Colonic mucosa (tissue), 4 donors: ENCODE measurements at regions not wholly inside any gene's neighbourhood (a gene's known extent, or its start where the extent isn't known, plus 50 kb on each side); places are given as distances from the start of the nearest gene placed in this dataset.

Experiments
- DNase-seq: peaks from one replicate; pipeline ENCODE4 v3.0.0-alpha.2; 2020
- H3K27ac ChIP-seq: fragments of 200-600 bp; one replicate; pipeline ENCODE4 v1.8.0; 2021
- H3K27me3 ChIP-seq: fragments of 200-600 bp; one replicate; pipeline ENCODE4 v1.8.0; 2021
- H3K36me3 ChIP-seq: fragments of 200-600 bp; one replicate; pipeline ENCODE4 v1.8.0; 2021
- H3K4me1 ChIP-seq: fragments of 200-600 bp; one replicate; pipeline ENCODE4 v1.8.0; 2021; ENCODE audit warnings: mild to moderate bottlenecking
- H3K4me3 ChIP-seq: fragments of 200-600 bp; one replicate; pipeline ENCODE4 v1.8.0; 2021
- H3K9ac ChIP-seq, 2 donors: one replicate each; pipeline ENCODE4 v1.7.0; 2013; ENCODE audit warnings: control low read depth in 2 of 2, low read depth in 2 of 2, low read length in 2 of 2
- H3K9me3 ChIP-seq: fragments of 200-600 bp; one replicate; pipeline ENCODE4 v1.8.0; 2021
- CTCF ChIP-seq: fragments of 200-600 bp; IDR thresholded peaks from one replicate; pipeline ENCODE4 v1.8.0; 2022; ENCODE audit warnings: antibody characterized with exemption, mild to moderate bottlenecking
- intact Hi-C: fragments of 100-400 bp; cut with DNase I; formaldehyde crosslinking; loops from one replicate; pipeline ENCODE4 v1.14.1; 2022
- donor health status: healthy.
- donor health status: DM: no; HTN: no; CAD: no.
- donor health status: DM: no; HTN: no; CAD: no.

GRCh38 chr22:49142891-49143290, 684.8 kb downstream of the BRD1 start:
- no peaks in the 10 kb centered on the region for H3K27me3 ChIP-seq
- DNase-seq, result no peak
- no peak for TF ChIP-seq CTCF
- H3K27ac ChIP-seq, result no peak overlapping the region
- no peaks in the 10 kb centered on the region for H3K9me3 ChIP-seq
- no peaks in the 10 kb centered on the region for H3K36me3 ChIP-seq
- H3K9ac ChIP-seq, result no peak overlapping the region
- H3K4me3 ChIP-seq, result no peak overlapping the region
- intact Hi-C loops, result no loop called here
- H3K4me1 ChIP-seq, result no peaks in the 10 kb centered on the region

- no peak overlapping the region for H3K4me3 ChIP-seq
- no peaks in the 10 kb centered on the region for H3K4me1 ChIP-seq
- TF ChIP-seq CTCF, result no peak
- H3K9ac ChIP-seq, result no peak overlapping the region
- H3K27ac ChIP-seq, result no peak overlapping the region
- DNase-seq, result no peak
- H3K9me3 ChIP-seq, result no peaks in the 10 kb centered on the region
- intact Hi-C loops, result no loop called here
- no peaks in the 10 kb centered on the region for H3K27me3 ChIP-seq
- no peaks in the 10 kb centered on the region for H3K36me3 ChIP-seq
Observed at GRCh38 chr22:49142296-49142695, 685.4 kb downstream of the BRD1 start.

- no peak overlapping the region for H3K27ac ChIP-seq
- no peak for TF ChIP-seq CTCF
- no peaks in the 10 kb centered on the region for H3K9me3 ChIP-seq
- H3K36me3 ChIP-seq, result no peaks in the 10 kb centered on the region
- no peak overlapping the region for H3K9ac ChIP-seq
- H3K4me3 ChIP-seq, result no peak overlapping the region
- no peaks in the 10 kb centered on the region for H3K27me3 ChIP-seq
- intact Hi-C loops, result no loop called here
- no peaks in the 10 kb centered on the region for H3K4me1 ChIP-seq
- DNase-seq, result no peak
Observed at GRCh38 chr22:49141761-49142160, 685.9 kb downstream of the BRD1 start.

GRCh38 chr22:49140911-49141665, 686.6 kb downstream of the BRD1 start:
- H3K27me3 ChIP-seq, result no peaks in the 10 kb centered on the region
- H3K4me3 ChIP-seq, result no peak overlapping the region
- no peak for TF ChIP-seq CTCF
- intact Hi-C loops, result no loop called here
- H3K36me3 ChIP-seq, result no peaks in the 10 kb centered on the region
- DNase-seq, result no peak
- no peak overlapping the region for H3K9ac ChIP-seq
- H3K4me1 ChIP-seq, result no peaks in the 10 kb centered on the region
- H3K27ac ChIP-seq, result no peak overlapping the region
- H3K9me3 ChIP-seq, result no peaks in the 10 kb centered on the region

GRCh38 chr22:49139492-49140151, 688.1 kb downstream of the BRD1 start:
- TF ChIP-seq CTCF, result no peak
- Histone ChIP-seq H3K27ac (no peak overlapping the region), H3K36me3 (no peaks in the 10 kb centered on the region), H3K9ac (no peak overlapping the region), H3K9me3 (no peaks in the 10 kb centered on the region), H3K27me3 (no peaks in the 10 kb centered on the region), H3K4me3 (no peak overlapping the region), H3K4me1 (no peaks in the 10 kb centered on the region)
- DNase-seq, result no peak
- intact Hi-C loops, result no loop called here
